HT1080 (cell line): ENCODE measurements at regions not wholly inside any gene's neighbourhood (a gene's known extent, or its start where the extent isn't known, plus 50 kb on each side); places are given as distances from the start of the nearest gene placed in this dataset.
A peak's percentile ranks its signal among the peaks of the same experiment; 100 is the strongest.

Experiments
- DNase-seq: peaks from one replicate; pipeline ENCODE4 v3.0.0-alpha.2; 2015; ENCODE audit warnings: low read depth

DNA sequence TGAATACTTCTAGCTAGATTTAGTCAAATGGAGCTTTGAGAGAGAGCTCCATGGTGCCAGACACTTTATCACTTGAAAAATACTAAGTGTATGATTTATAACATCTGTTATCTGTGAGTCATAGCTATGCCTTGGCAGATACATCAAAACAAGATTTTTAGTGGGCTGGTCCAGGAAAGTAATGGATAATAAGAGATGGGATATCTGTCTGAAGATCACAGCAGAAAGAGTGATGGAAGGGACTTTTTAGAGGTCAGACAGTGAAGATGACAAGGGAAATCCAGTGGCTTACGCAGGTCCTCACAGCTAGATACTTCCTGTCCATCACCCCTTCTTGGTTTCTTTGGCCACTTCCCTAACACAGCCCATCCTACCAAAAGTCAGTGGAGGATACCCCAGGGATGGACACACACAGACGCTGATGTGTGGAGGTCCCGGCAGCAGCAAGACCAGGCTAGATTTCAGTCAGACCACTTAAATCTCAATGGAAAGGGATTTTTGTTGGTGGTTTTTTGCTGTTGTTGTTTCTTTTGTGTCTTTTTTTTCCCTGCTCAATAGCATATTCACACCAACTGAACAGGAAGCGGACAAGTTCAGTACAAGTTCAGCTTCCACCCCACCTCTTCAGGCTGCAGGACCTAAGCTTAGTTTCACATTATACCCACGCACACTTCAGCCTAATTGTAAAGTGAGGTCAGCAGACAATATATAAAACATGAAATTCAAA, 209.3 kb downstream of the ALDH8A1 start:
- no peak for DNase-seq

GRCh38 chr6:134740027-134740373, 209.9 kb downstream of the ALDH8A1 start:
- DNase-seq: no peak

GRCh38 chr6:134739299-134740026, 210.4 kb downstream of the ALDH8A1 start:
- no peak for DNase-seq

DNA sequence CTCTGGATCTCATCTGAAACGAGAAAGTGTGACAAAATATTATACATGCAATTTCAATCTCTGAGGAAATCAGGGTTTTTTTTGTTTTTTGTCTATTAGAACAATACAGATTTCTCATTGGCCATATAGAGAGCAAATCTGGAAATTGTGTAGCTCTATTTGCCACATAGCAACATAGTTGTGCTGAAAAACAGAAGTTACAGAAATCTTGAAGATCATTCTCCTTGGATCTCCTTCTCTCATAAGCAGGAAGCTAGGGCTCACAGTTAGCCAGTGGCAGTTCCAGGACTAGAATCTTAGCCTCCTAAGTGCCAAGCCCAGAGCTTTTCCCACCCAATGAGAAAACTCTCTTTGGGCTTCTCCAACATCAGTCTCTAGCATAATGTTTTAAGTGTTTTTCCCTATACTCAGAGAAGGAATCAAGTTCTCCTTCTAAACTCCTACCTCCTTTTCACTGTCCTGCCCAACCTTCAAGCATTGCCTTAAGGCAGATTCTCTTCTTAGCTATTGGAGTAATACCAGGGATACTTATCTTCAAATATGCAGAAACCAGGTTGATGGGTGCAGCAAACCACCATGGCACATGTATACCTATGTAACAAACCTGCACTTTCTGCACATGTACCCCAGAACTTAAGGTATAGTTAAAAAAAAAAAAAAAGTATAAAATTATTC, 211.6 kb downstream of the ALDH8A1 start:
- no peak for DNase-seq

DNA sequence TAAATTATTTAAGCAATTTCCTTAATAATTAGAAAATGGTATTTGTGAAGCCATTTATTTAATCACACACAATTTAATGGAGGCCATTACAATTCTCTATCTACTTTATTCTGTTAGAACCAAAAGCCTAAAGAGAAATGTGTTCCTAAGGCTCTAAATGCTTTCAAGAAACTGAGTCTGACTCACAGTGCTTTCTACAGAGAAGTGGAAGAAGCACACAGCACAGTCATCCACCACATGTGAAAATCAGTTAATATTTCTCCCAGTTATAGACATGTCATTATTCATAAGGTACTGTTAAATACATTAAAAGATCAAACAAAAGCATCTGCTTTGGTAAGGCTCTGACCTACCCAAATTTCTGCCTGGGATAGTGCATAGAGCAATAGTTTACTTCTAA, 214.4 kb downstream of the ALDH8A1 start:
- DNase-seq: no peak

DNA sequence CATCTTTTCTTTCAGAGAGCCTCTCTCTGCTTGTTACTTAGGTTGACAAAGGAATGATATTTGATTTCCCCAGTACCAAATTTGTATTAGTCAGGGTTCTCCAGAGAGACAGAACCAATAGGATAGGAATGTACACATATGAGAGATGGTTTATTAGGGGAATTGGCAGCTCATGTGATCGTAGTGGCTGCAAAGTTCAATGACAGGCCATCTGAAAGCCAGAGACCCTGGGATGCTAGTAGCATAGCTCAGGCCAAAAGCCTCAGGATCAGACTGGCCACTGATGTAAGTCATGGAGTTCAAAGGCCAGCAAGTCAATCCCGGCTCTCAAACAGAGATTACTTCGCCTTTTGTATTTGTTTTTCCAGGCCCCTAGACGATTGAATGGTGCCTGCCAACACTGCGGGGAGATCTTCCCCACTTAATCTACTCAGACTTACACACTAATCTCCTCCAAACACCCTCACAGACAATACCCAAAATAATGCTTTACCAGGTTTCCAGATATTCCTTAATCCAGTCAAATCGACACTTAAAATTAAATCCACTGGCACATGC, 215.5 kb downstream of the ALDH8A1 start:
- DNase-seq: no peak

GRCh38 chr6:134733801-134734200, 216.1 kb downstream of the ALDH8A1 start:
- no peak for DNase-seq

DNA sequence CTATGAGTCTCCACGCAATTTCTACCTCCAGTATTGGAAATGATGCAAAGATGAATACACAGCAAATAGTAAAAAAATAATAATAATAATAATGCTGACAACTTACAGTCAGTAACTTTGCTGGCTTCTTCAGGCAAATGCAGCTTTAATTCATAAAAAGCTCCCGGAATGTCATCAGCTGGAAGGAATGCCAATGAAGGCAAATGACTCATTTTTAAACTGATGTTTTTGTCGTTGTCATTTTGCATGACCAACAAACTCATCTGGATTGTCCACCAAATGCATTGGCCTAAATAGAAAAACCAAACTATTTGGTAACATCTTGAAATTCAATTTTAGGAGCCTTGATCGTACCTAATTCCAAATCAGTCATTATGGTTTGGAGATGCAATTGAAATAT, 217.1 kb downstream of the ALDH8A1 start:
- no peak for DNase-seq

GRCh38 chr6:134731615-134732014, 218.3 kb downstream of the ALDH8A1 start:
- DNase-seq: no peak

- DNase-seq: no peak
Measured at GRCh38 chr6:134730013-134730412, 219.9 kb downstream of the ALDH8A1 start.

GRCh38 chr6:134729561-134729960, 220.3 kb downstream of the ALDH8A1 start:
- DNase-seq: no peak

GRCh38 chr6:134727081-134727480, 222.8 kb downstream of the ALDH8A1 start:
- DNase-seq: no peak

GRCh38 chr6:134725590-134725989, 224.3 kb downstream of the ALDH8A1 start:
- DNase-seq: no peak

DNA sequence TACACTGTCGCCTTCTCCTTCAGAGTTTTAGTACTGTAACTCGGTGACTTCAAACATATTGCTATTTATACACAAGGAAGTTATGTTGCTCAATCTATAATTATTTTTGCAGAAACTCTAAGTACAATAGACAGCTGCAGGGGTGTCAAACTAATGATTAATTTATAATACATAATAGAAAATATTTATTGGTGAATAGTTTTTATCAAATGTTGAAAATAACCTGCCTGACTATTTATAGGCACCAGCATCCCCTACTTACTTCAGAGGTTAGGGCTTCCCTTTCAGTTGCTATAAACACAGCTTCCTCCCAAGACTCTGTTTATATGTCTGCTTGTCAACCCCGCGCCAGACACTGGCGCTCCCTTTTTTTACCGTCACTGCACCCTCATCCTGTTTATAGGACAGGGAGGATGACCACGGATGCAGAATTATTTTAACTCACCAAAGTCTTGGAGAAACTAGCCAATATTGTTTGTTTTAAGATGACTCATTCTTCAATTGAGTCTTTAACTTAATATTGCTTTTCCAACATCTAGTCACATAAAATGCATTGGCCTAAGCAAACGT, 225.0 kb downstream of the ALDH8A1 start:
- DNase-seq: peak; percentile 17

DNA sequence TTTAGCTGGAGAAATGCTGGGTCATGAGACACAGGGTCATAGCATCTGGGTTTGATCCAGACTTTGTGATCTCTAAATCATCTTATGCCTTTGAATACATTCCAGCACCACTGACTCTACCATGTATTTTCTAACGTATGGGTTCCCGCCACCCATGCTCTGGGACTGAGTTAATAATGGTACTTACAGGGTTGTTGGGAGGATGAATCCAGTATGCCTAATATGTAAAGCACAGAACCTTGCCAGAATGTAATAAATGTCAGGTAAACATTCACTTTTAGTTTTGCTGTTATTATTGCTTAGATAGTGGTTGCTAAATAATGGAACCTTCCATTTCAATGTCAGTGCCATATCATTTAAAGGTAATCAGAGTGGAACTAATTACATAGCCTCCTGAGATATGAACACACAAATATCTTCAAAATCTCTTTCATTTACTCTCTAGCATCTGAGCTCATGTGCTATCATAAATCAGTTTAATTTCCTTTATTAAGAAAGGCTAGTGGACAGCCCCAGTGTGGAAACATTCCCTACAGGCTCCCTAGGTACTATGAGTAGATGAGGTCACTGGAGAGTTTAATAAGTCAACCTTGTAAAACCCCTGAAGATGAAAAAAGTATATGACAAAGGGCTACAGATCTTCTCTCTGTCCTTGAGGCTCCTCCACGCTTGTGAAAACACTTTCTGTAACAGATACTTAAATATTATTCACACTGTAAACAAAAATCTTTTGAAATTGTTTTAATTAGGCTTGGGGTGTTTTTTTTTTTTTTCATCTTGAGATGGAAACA, 226.6 kb downstream of the ALDH8A1 start:
- DNase-seq: no peak

- no peak for DNase-seq
Measured at GRCh38 chr6:134722200-134722870, 227.6 kb downstream of the ALDH8A1 start.

DNA sequence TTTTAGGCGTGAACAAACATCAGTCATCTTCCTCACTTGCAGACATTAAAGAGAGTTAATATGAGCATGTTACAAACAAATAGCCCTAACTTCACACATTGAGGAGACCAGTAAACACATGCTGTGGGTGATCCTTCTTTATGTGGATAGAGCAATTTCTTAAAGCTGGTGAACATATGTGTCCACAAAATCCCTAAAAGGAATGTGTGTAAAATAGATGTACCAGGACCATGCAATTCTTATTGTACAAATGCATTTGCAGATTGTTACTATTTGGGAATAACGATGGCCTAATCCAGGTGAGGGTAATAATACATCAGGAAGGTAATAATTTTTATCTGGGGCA, 228.9 kb downstream of the ALDH8A1 start:
- DNase-seq: no peak

GRCh38 chr6:134720353-134721059, 229.4 kb downstream of the ALDH8A1 start:
- DNase-seq: no peak

GRCh38 chr6:134719911-134720310, 230.0 kb downstream of the ALDH8A1 start:
- DNase-seq: no peak

DNA sequence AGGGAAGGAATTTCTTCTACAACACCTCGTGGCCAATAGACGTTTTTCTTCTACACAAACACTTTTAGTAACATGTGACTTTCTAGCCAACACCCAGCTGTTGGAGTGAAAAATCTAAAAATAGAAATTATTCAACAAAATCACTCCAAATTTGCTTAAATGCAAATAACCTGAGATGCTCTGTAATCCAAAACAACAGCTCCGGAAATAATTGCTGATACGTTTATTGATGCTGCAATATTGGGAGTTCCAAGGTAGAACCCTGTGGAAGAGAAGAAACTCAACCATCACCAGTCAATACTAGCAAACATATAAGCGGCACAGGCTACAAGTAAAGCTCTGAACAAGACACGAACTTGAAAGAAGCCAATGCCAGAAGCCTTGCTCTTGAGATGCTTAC, 230.6 kb downstream of the ALDH8A1 start:
- no peak for DNase-seq
